Renal pelvis (tissue), 1 donor: ENCODE measurements at regions not wholly inside any gene's neighbourhood (a gene's known extent, or its start where the extent isn't known, plus 50 kb on each side); places are given as distances from the start of the nearest gene placed in this dataset.
"Not testable (repeated sequence)": the region's sequence is repeated elsewhere in the genome, so short reads cannot be mapped to it uniquely, and the experiment has no call there.

ENCODE experiments used
- DNase-seq: peaks from one replicate; pipeline ENCODE4 v3.0.0-alpha.2; 2013

DNA sequence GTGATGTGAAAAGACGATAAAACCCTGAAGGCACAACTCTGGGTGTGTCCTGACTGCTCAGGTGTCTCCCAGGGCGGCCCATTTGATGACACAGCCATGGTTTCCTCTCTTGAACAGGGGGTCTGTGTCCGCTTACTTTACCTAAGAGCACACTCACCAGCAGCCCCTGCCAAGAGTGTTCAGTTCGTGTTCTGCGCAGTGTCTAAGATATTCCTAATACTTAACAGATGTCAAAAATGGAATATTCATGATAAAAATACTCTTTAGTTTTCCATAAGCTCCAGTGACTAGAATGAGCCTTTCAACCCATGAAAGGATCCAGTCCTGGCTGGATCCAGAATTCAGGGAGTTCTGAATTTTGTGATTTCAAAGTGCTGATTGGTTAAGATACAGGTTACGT lies 492.4 kb downstream of the TNS3 start:
- DNase-seq, result no peak

DNA sequence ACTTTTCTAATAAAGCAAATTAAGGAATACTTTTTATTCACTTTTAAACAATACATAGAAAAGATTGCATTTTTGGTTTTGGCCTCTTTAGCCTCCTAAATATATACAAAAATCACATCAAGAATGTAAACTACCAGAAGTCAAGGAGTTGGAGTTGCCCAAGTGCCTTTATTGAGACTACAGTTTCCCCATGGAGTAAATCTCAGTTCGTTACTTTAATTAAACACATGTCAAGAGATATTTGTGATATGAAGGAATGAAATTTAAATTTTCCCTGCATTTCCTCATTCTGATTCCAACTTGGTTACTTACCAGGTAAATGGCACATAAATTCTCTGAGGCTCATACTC lies 492.9 kb downstream of the TNS3 start:
- DNase-seq, result no peak

DNA sequence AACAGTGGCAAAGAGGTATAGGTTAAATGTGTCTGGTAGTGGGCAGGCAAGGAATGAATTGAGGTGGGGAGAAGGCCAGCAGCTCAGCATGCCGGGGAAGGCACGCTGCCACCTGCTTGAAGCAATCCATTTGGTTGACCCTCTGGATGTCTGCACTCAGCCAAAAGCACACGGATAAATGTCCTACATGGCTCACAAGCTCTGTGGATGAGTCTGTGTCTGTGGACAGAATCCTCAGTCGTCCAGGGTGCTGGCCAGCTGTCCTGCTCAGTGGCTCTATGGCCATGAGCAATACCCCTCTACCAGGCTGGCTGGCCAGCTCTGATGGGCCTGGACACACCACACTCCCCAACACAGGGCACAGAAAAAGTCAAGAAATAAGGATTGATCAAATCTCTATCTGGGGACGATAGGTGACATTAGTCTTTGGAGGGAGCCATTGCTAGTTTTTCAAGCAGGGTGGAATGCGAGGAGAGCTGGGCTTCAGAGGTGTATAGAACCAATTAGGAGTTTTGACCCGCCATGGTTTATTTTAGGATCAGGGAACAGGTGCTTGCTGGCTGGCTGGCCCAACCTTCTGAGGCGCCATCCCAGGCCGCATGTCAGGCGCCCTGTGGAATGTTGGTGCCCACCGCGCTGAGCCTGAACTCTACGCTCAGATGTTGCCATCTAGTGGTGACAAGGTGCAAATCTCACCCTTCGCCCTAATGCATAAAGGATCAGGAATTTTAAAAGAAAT lies 493.4 kb downstream of the TNS3 start:
- peak; percentile 54 for DNase-seq

DNA sequence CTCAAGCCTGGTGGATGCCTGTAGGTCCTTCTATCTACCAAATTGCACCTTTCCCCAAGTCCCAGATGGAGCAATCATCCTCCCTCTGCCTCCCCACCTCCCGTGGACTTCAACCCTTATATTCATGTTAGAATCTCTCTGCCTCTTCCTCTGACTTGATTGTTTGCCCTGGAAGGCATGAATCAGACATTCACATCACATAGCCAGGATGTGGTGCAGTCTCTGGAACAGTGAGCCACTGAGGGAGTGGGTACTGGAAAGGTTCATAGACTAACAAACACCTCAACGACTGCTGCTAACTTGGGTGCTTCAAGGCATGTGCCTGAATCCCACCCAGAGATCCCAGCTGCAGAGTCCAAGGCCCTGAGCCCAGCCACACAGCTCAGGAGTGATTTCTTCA lies 494.0 kb downstream of the TNS3 start:
- DNase-seq, result no peak

GRCh38 chr7:47085491-47086275 lies 496.2 kb downstream of the TNS3 start:
- DNase-seq, result no peak

- DNase-seq, result no peak
Observed at GRCh38 chr7:47083476-47084250, 498.2 kb downstream of the TNS3 start.

GRCh38 chr7:47080816-47081215 lies 501.1 kb downstream of the TNS3 start:
- DNase-seq, result no peak

GRCh38 chr7:47078241-47078640 lies 503.7 kb downstream of the TNS3 start:
- no peak for DNase-seq

DNA sequence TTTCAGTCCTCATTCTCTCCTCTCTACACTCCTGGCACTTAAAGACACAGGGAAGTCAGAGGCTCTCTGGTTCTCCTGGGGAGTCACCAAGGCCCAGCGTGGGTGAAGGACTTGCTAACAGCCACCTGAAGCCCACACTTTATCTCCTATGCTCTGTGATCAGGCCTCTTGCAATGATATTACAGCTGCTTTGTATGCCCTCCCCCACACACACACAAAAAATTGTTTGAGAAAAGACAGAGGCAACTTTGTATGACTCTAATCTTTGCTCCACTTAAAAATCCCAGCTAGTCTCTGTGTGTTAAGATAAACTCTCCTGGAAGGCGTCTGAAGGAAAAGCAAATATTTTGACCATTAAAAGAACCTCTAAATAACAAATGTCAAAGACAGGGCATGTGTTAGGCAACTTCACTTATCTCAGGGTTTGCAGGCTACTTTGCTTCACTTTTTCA lies 507.2 kb downstream of the TNS3 start:
- no peak for DNase-seq

DNA sequence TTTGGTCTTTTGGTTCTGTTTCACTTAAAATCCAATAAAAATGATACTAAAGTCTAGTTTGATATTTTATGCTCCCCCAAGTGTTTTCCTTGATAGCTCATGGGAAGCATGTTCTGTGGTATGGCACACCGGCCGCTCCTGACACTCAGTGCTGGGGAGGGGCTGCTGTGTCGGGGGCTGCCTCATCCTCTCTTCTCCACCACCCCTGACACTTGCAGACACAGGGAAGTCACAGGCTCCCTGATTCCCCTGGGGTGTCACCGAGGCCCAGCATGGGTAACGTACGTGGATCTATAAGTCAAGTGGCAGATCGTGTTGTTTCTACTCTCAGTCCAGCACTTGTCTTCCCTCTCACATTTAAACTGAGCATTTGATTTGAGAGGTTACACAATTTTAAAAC lies 508.6 kb downstream of the TNS3 start:
- no peak for DNase-seq

GRCh38 chr7:47071866-47072265 lies 510.0 kb downstream of the TNS3 start:
- DNase-seq, result no peak

DNA sequence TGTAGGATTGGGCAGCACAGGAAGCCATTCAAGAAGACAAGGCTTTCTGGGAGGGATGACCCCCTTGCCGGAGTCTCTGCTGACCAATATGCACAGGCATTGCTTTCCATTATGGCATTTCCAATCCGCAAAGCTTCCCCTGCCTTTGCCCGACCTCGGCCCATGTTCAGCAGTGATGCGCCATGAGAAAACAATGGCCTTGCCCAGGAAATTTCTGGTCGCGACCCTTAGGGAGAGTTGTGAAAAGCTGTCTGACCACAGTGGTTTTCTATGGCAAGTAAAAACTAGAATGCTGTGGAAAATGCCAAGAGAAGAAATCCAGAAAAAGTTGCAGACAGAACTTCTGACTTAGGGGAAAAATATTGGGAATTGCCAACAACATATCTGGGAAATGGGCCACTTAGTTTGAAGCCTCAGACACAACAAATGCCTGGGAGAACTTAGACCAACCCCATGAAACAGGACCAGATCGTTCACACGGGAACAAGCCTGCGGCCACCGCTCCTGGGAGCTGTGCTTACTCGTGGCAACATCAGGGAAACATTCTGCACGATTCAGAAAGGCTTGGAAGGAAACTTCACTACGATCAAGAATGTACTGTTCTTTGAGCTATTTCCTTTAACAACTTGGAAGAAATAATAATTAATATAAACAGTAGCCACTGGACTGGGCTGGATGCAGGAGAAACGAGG lies 512.4 kb downstream of the TNS3 start:
- no peak for DNase-seq

DNA sequence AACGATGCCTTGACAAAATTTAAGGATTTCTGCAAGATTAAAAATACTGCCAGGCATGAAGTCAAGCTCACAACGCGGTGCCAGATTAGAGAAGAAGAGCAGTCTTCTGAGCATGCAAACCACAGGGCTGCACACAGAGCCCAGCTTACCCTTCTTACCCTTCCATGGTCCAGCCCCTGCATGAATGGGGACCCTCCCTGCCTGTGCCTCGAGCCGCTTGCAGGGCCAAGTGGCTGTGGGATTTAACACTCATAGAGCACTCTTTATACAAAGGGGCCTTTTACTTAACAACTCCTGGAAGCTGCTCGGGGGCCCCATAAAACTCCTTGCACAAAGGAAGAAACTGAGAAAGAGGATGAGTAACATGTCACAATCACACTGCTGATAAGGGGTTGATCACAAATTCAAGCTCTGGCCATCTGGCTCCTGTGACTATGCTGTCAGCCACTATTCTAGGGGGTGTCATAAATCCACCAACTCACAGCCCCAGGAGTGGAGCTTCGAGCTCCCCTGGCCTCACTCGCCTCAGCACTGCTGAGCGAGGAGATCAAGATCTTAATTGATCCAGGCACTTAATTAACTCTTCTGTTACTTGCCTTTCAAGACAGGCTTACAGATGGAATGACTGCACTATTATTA lies 514.8 kb downstream of the TNS3 start:
- DNase-seq, result no peak

DNA sequence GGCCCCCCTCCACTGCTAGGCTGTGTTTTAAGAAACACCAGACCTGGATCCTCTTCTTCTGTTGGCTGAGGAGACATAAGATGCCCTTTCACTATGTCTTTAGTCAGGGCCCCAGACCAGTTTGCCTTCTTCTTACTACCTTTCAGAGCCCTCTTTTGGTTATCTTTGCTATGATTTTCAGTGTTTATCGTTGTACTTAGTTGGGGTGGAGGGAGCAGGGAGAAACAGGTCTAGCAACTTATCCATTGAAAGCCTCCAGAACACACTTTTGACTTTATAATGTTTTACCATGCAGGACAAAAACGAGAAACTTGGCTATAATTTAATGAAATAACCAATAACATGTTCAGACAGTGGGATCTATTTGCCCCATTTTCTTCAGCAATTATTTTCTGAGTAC lies 525.2 kb downstream of the TNS3 start:
- DNase-seq, result no peak

- DNase-seq, result not testable (repeated sequence)
Observed at GRCh38 chr7:47052541-47053208, 529.2 kb downstream of the TNS3 start.

GRCh38 chr7:47049234-47049774 lies 532.6 kb downstream of the TNS3 start:
- DNase-seq, result no peak

DNA sequence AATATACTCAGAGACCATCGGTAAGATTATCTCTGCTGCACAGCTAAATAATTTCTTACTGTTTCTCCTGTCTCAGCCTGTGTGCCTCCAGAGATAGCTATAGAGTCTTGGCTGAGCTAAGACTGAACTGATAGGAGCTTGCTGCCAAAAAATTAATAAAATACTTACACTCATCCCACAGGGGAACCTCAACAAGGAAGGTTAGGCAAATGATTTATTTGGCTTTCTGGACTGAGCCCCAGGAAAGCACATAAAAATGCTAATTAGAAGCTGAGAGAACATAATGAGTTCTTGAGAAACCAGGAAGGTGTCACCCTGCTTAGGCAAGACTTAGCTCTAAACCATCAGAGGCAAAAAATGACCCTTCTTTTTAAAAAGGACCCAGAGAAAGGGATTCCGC lies 534.5 kb downstream of the TNS3 start:
- DNase-seq, result no peak

DNA sequence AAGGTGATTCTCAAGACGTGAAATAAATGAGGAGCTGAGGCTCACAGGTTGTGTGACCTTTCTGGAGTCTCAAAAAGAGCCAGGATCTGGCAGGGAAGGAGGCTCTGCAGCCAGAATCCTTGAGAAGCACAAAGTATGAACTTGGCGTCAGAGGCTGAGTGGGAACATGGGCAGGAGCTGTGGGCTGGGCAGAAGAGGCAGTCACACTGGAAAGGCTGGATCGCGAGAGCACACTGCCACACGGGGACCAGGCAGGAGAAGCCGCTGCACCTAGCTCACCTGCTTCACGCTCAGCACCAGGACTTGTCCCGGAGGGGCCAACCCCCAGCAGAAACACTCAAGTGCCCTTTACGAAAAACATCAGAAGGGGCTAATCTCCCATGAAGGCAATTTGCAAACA lies 535.0 kb downstream of the TNS3 start:
- DNase-seq, result no peak

GRCh38 chr7:47045207-47046051 lies 536.5 kb downstream of the TNS3 start:
- DNase-seq, result no peak

- no peak for DNase-seq
Observed at GRCh38 chr7:47044625-47045024, 537.3 kb downstream of the TNS3 start.
